AG04449 (cell line): ENCODE measurements at regions not wholly inside any gene's neighbourhood (a gene's known extent, or its start where the extent isn't known, plus 50 kb on each side); places are given as distances from the start of the nearest gene placed in this dataset.

Experiments
- CTCF ChIA-PET: fragments of 350-600 bp; formaldehyde crosslinking; extraction: SDS; loops from one replicate; lab custom pipeline; 2021; ENCODE audit warnings: antibody characterized with exemption; lab: Yijun Ruan, JAX
- POLR2A ChIA-PET: fragments of 400-600, 350-600 bp; formaldehyde crosslinking; extraction: SDS; loops from one replicate; lab custom pipeline; 2020; ENCODE audit warnings: antibody characterized with exemption, inconsistent platforms; lab: Yijun Ruan, JAX
- DNase-seq: peaks from one replicate; pipeline ENCODE4 v3.0.0-alpha.2; 2010; ENCODE audit warnings: low read depth, low spot score
- H3K4me3 ChIP-seq: 2 replicates; pipeline ENCODE4 v1.5.1; 2011; ENCODE audit warnings: low read depth, mild to moderate bottlenecking, control low read depth, low read length
- TF ChIP-seq, protein P1 (sequence below): IDR thresholded peaks from one replicate; pipeline ENCODE4 v1.5.1; 2011; ENCODE audit warnings: mild to moderate bottlenecking, moderate library complexity, low read length, control low read depth, inconsistent platforms; ENCODE audit not compliant: insufficient read depth; ENCODE audit errors: missing control alignments

DNA sequence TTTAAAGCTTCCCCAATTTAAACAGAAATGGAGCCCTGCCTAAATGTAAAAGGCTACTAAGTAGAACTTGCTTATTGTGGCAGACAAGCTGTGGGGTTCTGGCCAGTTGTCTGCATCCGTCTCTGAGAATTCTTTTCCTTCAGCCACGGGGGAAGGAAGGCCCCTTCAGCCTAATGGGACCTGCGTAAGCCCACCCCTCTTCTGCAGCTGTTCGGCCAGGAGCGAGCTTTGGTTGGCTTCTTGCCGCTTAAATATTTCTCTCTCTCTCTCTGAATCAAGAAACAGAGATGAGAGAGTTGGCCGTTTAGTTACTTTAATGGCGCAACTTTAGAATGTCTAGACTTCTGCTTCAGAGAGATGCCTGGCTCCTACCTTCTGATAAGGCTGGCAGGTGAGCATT lies 151.7 kb upstream of the PROK2 start:
- H3K4me3 ChIP-seq = no peak overlapping the region
- ChIA-PET POLR2A (no interaction called here), CTCF (interaction anchor here (1.3 kb wide), 1 partner anchor 16 kb away, joined by 4 read pairs; no protein-coding TSS in a partner anchor)
- DNase-seq = no peak
- TF ChIP-seq, protein P1, sequence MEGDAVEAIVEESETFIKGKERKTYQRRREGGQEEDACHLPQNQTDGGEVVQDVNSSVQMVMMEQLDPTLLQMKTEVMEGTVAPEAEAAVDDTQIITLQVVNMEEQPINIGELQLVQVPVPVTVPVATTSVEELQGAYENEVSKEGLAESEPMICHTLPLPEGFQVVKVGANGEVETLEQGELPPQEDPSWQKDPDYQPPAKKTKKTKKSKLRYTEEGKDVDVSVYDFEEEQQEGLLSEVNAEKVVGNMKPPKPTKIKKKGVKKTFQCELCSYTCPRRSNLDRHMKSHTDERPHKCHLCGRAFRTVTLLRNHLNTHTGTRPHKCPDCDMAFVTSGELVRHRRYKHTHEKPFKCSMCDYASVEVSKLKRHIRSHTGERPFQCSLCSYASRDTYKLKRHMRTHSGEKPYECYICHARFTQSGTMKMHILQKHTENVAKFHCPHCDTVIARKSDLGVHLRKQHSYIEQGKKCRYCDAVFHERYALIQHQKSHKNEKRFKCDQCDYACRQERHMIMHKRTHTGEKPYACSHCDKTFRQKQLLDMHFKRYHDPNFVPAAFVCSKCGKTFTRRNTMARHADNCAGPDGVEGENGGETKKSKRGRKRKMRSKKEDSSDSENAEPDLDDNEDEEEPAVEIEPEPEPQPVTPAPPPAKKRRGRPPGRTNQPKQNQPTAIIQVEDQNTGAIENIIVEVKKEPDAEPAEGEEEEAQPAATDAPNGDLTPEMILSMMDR = no peak

DNA sequence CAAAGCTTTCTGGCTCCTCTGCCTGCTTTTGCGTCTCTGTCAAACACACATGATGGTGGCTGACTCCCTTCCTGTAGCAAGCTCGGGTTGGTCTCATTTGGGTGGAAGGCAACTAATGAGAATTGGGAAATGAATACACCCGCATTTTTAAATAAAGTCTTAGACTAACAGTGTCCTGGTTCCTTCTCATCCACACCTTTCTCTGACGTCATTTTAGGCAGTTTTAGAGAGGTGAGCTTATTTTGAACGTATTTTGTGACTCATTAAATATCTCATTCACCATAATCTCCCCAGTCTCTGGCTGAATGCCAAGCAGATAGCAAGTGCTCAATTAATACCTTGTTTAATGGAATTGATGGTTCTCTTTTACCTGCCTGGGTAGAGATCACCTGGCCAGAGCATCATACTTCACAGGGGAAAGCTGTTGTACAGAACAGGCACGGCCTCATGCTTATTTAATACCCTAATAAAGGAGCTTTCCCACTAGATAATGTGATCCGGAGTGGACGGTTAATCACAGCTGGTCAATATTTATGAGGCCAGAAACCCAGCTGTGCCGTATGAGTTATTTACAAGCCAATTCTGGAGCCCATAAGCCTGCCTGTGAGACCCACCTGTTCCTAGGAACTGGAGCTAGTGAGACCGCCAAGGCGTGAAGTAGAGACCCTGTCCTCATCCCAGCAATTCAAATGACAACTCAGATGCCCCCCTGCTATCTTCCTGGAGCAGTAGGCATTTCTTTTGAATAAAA lies 149.7 kb upstream of the PROK2 start:
- POLR2A ChIA-PET = no interaction called here
- CTCF ChIA-PET = interaction anchor here (0.9 to 1.1 kb wide), 2 partner anchors 16 to 21 kb away, joined by 3 read pairs; no protein-coding TSS in a partner anchor
- DNase-seq = no peak
- no peak overlapping the region for H3K4me3 ChIP-seq
- TF ChIP-seq, protein P1 = no peak

DNA sequence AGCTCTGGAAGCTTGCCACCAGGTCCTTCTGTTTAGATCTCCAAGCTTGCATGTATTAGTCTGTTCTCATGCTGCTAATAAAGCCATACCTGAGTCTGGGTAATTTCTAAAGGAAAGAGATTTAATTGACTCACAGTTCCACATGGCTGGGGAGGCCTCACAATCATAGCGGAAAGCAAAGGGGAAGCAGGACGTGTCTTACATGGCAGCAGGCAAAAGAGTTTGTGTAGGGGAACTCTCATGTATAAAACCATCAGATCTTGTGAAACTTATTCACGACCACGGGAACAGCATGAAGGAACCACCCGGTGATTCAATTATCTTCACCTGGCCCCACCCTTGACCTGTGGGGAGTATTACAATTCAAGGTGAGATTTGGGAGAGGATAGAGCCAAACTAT lies 147.0 kb upstream of the PROK2 start:
- ChIA-PET CTCF (no interaction called here), POLR2A (no interaction called here)
- TF ChIP-seq, protein P1 = no peak
- H3K4me3 ChIP-seq = no peak overlapping the region
- DNase-seq = no peak

DNA sequence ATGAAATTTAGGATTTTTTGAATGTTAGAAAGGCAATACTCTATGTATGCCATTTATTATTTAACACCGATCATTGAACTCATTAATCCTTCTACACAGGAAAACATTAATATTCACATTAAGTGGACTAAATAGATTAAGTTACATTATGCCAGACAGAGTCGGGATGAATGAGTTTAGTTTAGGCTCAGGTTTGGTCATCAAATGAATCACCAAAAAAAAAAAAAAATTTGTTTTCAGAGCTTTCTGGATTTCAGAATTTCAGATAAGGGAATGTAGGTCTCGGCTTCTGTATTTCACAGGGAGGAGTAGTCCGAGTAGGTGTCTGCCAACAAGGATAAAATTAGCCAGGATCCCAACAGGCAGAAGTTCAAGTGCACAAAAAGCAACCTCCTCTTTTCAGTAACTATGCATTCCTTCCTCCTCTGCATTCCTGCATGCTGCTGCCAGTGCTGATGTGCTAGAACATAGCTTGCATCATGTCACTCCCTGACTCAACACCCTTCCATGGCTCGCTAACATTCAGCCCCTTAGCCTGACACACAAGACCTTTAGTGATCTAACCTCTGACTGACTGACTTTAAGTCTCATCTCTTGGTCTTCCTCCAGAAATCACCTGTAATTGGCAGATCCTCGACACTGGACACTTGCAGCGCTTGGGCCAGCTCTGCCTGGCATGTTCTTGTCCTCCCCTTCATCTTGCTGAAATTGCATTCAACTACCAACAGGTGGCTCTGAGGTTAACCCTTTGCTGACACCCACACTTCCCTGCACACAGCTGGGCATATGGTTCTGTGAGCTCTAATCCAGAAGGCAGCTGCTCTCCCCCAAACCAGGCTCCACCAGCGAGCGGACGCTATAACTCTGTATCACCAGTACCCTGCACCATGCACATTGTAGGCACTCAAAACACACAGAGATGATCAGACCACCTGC lies 145.4 kb upstream of the PROK2 start:
- TF ChIP-seq, protein P1 = peak; percentile 13
- ChIA-PET POLR2A (no interaction called here), CTCF (interaction anchor here (0.8 to 1.6 kb wide), 3 partner anchors 10 to 888 kb away, joined by 3 to 6 read pairs (median 3); no protein-coding TSS in a partner anchor)
- H3K4me3 ChIP-seq = no peak overlapping the region
- peak; percentile 10 for DNase-seq

DNA sequence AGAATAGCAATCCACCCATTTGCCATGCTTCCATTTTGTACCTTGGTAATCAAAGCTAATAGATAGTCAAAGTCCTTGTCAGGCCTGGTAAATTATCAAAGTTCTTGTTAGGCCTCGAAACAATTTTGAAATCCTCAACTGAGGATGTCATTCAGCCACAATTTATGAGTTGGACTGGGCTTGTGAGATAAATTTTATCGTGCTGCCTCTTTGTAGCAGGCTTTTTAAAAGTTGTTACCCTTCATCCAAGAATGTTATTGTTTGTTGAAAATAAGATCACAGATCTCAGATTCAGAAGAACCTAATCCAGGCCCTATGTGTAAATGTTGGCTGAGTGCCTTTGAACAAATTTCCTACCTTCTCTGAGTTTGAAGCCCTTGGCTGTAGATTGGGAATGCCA lies 143.3 kb upstream of the PROK2 start:
- TF ChIP-seq, protein P1 = no peak
- ChIA-PET CTCF (no interaction called here), POLR2A (no interaction called here)
- no peak for DNase-seq
- H3K4me3 ChIP-seq = no peak overlapping the region

DNA sequence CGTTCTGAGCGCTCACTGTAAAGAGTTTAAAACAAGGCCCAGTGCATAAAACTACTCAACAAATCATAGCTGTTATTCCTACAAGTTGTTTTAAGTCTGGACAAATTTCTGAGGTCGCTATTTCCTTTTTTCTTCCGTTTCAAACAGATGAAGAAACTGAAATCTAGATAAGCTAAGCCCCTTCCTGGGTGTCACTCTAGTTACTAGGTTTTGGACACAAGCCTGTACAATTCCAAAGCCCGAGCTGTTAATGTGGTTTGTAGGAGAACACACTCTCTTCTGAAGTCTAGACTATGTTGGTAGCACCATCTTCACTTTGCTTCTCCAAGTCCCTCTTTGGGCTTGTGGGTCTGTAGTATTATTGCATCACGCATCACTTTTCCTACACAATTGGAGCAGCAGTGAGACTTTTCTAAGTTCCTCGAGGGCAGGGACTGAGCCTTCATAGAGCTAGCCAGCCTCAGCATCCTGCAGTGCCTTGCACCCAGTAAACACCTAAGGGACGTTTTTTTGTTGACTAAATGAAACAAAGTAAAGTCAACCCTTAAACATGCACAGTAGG lies 142.6 kb upstream of the PROK2 start:
- CTCF ChIA-PET = interaction anchor here (1.1 kb wide), 1 partner anchor 895 kb away, joined by 4 read pairs; no protein-coding TSS in a partner anchor
- DNase-seq = no peak
- TF ChIP-seq, protein P1 = no peak
- POLR2A ChIA-PET = no interaction called here
- H3K4me3 ChIP-seq = no peak overlapping the region
